ENCODE measurements at regions not wholly inside any gene's neighbourhood (a gene's known extent, or its start where the extent isn't known, plus 50 kb on each side); places are given as distances from the start of the nearest gene placed in this dataset.

GRCh38 chr16:6133009-6133557, 1035.5 kb upstream of the EEF2KMT start:
- Histone ChIP-seq H3K36me3 (ENCODE audit: control insufficient read depth in 1 of 2, insufficient read depth in 2 of 2, low read length in 2 of 2) (no peaks in the 10 kb centered on the region), H3K79me2 (ENCODE audit: control insufficient read depth, insufficient read depth, low read length, poor library complexity) (no peaks in the 10 kb centered on the region), H3K18ac (ENCODE audit: low read length) (no peak overlapping the region), H3K4me2 (ENCODE audit: low read length) (no peak overlapping the region), H2AFZ (ENCODE audit: insufficient read depth, low read length, poor library complexity) (no peak overlapping the region), H3K27ac (ENCODE audit: low read depth, low read length) (no peak overlapping the region), H3K27me3 (ENCODE audit: insufficient read depth, low read length) (no peaks in the 10 kb centered on the region), H4K8ac (ENCODE audit: low read depth, low read length) (no peak overlapping the region), H2BK12ac (ENCODE audit: low read length) (no peak overlapping the region), H4K12ac (ENCODE audit: low read depth, low read length) (no peak overlapping the region), H2BK120ac (ENCODE audit: insufficient read depth, low read length, poor library complexity) (no peak overlapping the region), H3K9ac (ENCODE audit: low read length) (no peak overlapping the region), H3K79me1 (ENCODE audit: low read length) (no peaks in the 10 kb centered on the region), H3K23ac (ENCODE audit: low read length) (no peak overlapping the region), H2BK5ac (ENCODE audit: low read depth, low read length, poor library complexity) (no peak overlapping the region), H3K4me3 (ENCODE audit: low read depth, low read length) (no peak overlapping the region), H3K9me3 (ENCODE audit: insufficient read depth, low read depth, low read length) (no peaks in the 10 kb centered on the region), H3K4me1 (ENCODE audit: control insufficient read depth in 1 of 2, insufficient read depth in 2 of 2, low read length in 2 of 2) (no peaks in the 10 kb centered on the region), H4K91ac (ENCODE audit: low read depth, low read length) (no peak overlapping the region), H2AK5ac (ENCODE audit: low read length) (no peak overlapping the region), H3K4ac (ENCODE audit: low read depth, low read length) (no peak overlapping the region), H3K14ac (ENCODE audit: low read length) (no peak overlapping the region)
- DNase-seq = no peak
- WGBS (ENCODE audit: extremely low coverage, insufficient coverage, insufficient read length) = no CpG with 5 or more reads among the region's 6 CpGs

- Histone ChIP-seq H2AFZ (ENCODE audit: insufficient read depth, low read length, poor library complexity) (no peak overlapping the region), H3K79me1 (ENCODE audit: low read length) (no peaks in the 10 kb centered on the region), H2BK120ac (ENCODE audit: insufficient read depth, low read length, poor library complexity) (no peak overlapping the region), H4K91ac (ENCODE audit: low read depth, low read length) (no peak overlapping the region), H3K23ac (ENCODE audit: low read length) (no peak overlapping the region), H4K12ac (ENCODE audit: low read depth, low read length) (no peak overlapping the region), H4K8ac (ENCODE audit: low read depth, low read length) (no peak overlapping the region), H3K36me3 (ENCODE audit: control insufficient read depth in 1 of 2, insufficient read depth in 2 of 2, low read length in 2 of 2) (no peaks in the 10 kb centered on the region), H3K27me3 (ENCODE audit: insufficient read depth, low read length) (no peaks in the 10 kb centered on the region), H3K4me2 (ENCODE audit: low read length) (no peak overlapping the region), H3K18ac (ENCODE audit: low read length) (no peak overlapping the region), H3K4me1 (ENCODE audit: control insufficient read depth in 1 of 2, insufficient read depth in 2 of 2, low read length in 2 of 2) (no peaks in the 10 kb centered on the region), H3K4me3 (ENCODE audit: low read depth, low read length) (no peak overlapping the region), H3K79me2 (ENCODE audit: control insufficient read depth, insufficient read depth, low read length, poor library complexity) (no peaks in the 10 kb centered on the region), H3K14ac (ENCODE audit: low read length) (no peak overlapping the region), H2BK12ac (ENCODE audit: low read length) (no peak overlapping the region), H3K9ac (ENCODE audit: low read length) (no peak overlapping the region), H3K4ac (ENCODE audit: low read depth, low read length) (no peak overlapping the region), H3K9me3 (ENCODE audit: insufficient read depth, low read depth, low read length) (no peaks in the 10 kb centered on the region), H3K27ac (ENCODE audit: low read depth, low read length) (no peak overlapping the region), H2BK5ac (ENCODE audit: low read depth, low read length, poor library complexity) (no peak overlapping the region), H2AK5ac (ENCODE audit: low read length) (no peak overlapping the region)
- WGBS (ENCODE audit: extremely low coverage, insufficient coverage, insufficient read length) = no CpG with 5 or more reads among the region's 6 CpGs
- DNase-seq = no peak
Measured at GRCh38 chr16:6132121-6132520, 1034.5 kb upstream of the EEF2KMT start.

DNA sequence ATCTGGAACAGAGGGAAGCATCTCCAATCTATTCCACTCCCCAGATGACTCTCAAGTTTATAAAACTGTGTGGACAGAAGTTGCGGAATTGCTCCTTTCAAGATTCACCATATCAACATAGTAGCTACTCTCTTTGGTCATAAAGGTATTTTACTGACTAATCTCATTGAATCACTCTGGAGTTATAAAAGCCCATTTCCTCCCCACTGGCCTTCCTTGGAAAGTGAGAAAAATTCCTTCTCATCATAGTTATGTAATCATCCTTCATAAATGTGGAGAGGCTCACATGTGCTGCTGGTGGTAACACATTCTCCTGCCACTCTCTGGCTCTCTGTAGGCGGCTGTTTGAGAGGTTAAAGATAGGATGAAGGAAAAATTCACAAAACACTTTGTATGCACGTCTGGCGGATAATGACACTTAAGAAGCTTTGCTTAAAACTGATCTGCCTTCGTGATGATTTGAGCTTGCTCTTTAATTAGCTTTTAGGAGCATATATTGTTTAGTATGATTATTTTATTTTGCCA, 1034.0 kb upstream of the EEF2KMT start:
- WGBS (ENCODE audit: extremely low coverage, insufficient coverage, insufficient read length) = no CpG with 5 or more reads among the region's 5 CpGs
- Histone ChIP-seq H3K23ac (ENCODE audit: low read length) (no peak overlapping the region), H2BK5ac (ENCODE audit: low read depth, low read length, poor library complexity) (no peak overlapping the region)

DNA sequence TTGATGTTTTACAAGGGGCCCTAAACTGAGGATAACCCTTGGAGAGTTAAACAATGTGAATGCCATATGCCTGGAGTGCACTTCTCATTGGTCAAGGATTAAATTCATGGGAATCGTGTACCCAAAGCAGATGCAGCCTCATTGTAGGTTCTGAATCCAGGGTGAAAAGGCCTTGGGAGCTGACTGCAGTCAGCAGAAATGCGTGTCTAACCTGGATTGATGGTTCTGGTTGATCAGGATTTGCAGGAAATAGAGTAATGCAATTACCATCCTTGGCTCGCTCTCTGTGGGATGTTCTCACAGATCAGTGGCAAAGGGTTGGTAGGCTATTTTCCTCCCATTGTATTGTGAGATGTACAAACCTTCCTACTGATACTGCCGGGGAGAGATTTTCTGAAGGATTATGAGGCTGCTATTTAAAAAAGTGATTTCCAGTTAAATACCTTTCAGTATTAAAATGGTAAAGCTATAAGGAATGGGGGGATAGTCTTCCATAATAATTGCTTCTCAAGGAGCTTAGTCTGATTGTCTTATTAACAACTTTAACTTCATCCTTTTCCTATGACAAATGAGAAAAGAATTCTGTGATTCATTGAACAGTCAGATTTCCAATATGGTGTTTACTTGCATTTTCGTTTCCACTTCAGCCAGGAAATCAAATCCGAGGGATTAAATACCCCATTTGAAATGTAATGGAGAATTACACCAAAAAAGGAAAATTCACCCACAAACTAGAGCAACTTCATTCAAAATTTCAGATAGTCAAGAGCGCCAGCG, 1028.1 kb upstream of the EEF2KMT start:
- Histone ChIP-seq H3K36me3 (ENCODE audit: control insufficient read depth in 1 of 2, insufficient read depth in 2 of 2, low read length in 2 of 2) (no peaks in the 10 kb centered on the region), H3K4me2 (ENCODE audit: low read length) (no peak overlapping the region), H3K23ac (ENCODE audit: low read length) (no peak overlapping the region), H3K4me1 (ENCODE audit: control insufficient read depth in 1 of 2, insufficient read depth in 2 of 2, low read length in 2 of 2) (no peaks in the 10 kb centered on the region), H3K79me1 (ENCODE audit: low read length) (no peaks in the 10 kb centered on the region), H4K12ac (ENCODE audit: low read depth, low read length) (no peak overlapping the region), H2BK120ac (ENCODE audit: insufficient read depth, low read length, poor library complexity) (no peak overlapping the region), H2BK12ac (ENCODE audit: low read length) (no peak overlapping the region), H3K4ac (ENCODE audit: low read depth, low read length) (no peak overlapping the region), H3K79me2 (ENCODE audit: control insufficient read depth, insufficient read depth, low read length, poor library complexity) (no peaks in the 10 kb centered on the region), H3K27ac (ENCODE audit: low read depth, low read length) (no peak overlapping the region), H4K8ac (ENCODE audit: low read depth, low read length) (no peak overlapping the region), H3K14ac (ENCODE audit: low read length) (no peak overlapping the region), H2AK5ac (ENCODE audit: low read length) (no peak overlapping the region), H3K27me3 (ENCODE audit: insufficient read depth, low read length) (no peaks in the 10 kb centered on the region), H3K4me3 (ENCODE audit: low read depth, low read length) (no peak overlapping the region), H2AFZ (ENCODE audit: insufficient read depth, low read length, poor library complexity) (no peak overlapping the region), H3K18ac (ENCODE audit: low read length) (no peak overlapping the region), H3K9me3 (ENCODE audit: insufficient read depth, low read depth, low read length) (no peaks in the 10 kb centered on the region), H4K91ac (ENCODE audit: low read depth, low read length) (no peak overlapping the region), H2BK5ac (ENCODE audit: low read depth, low read length, poor library complexity) (no peak overlapping the region), H3K9ac (ENCODE audit: low read length) (no peak overlapping the region)
- DNase-seq = no peak
- WGBS (ENCODE audit: extremely low coverage, insufficient coverage, insufficient read length) = no CpG with 5 or more reads among the region's 8 CpGs

More for the DNA sequence above, 1034.0 kb upstream of the EEF2KMT start:
- Histone ChIP-seq H3K18ac (ENCODE audit: low read length) (no peak overlapping the region), H3K27me3 (ENCODE audit: insufficient read depth, low read length) (no peaks in the 10 kb centered on the region), H3K4me3 (ENCODE audit: low read depth, low read length) (no peak overlapping the region), H3K14ac (ENCODE audit: low read length) (no peak overlapping the region), H3K9me3 (ENCODE audit: insufficient read depth, low read depth, low read length) (no peaks in the 10 kb centered on the region), H4K91ac (ENCODE audit: low read depth, low read length) (no peak overlapping the region), H3K27ac (ENCODE audit: low read depth, low read length) (no peak overlapping the region), H3K4me2 (ENCODE audit: low read length) (no peak overlapping the region), H2AK5ac (ENCODE audit: low read length) (no peak overlapping the region), H3K4ac (ENCODE audit: low read depth, low read length) (no peak overlapping the region), H3K36me3 (ENCODE audit: control insufficient read depth in 1 of 2, insufficient read depth in 2 of 2, low read length in 2 of 2) (no peaks in the 10 kb centered on the region), H4K8ac (ENCODE audit: low read depth, low read length) (no peak overlapping the region), H3K79me1 (ENCODE audit: low read length) (no peaks in the 10 kb centered on the region), H2BK12ac (ENCODE audit: low read length) (no peak overlapping the region), H2BK120ac (ENCODE audit: insufficient read depth, low read length, poor library complexity) (no peak overlapping the region), H3K9ac (ENCODE audit: low read length) (no peak overlapping the region), H3K79me2 (ENCODE audit: control insufficient read depth, insufficient read depth, low read length, poor library complexity) (no peaks in the 10 kb centered on the region), H3K4me1 (ENCODE audit: control insufficient read depth in 1 of 2, insufficient read depth in 2 of 2, low read length in 2 of 2) (no peaks in the 10 kb centered on the region), H4K12ac (ENCODE audit: low read depth, low read length) (no peak overlapping the region), H2AFZ (ENCODE audit: insufficient read depth, low read length, poor library complexity) (no peak overlapping the region)
- DNase-seq = no peak
